ENCODE measurements at regions not wholly inside any gene's neighbourhood (a gene's known extent, or its start where the extent isn't known, plus 50 kb on each side); places are given as distances from the start of the nearest gene placed in this dataset.

GRCh38 chr14:53391631-53392285 lies 238.6 kb upstream of the DDHD1 start:
- TF ChIP-seq POLR2AphosphoS5 (IDR thresholded peaks at IDR 0.05; ENCODE audit: low read depth, low read length), result no peak
- no peak for TF ChIP-seq POLR2A (IDR thresholded peaks at IDR 0.05; ENCODE audit: low read depth, low read length)
- TF ChIP-seq POU2F2 (IDR thresholded peaks at IDR 0.05; ENCODE audit: low read depth, low read length), result no peak
- no peak for TF ChIP-seq SPI1 (IDR thresholded peaks at IDR 0.05; ENCODE audit: low read depth, low read length)
